Neuronal stem cell (in vitro differentiated cells): ENCODE measurements at regions not wholly inside any gene's neighbourhood (a gene's known extent, or its start where the extent isn't known, plus 50 kb on each side); places are given as distances from the start of the nearest gene placed in this dataset.

ENCODE experiments used
- DNase-seq: peaks from one replicate; pipeline ENCODE4 v3.0.0-alpha.2; 2013; ENCODE audit warnings: low spot score
- H2AFZ ChIP-seq: one replicate; pipeline ENCODE4 v1.6.1; 2013; ENCODE audit warnings: mild to moderate bottlenecking, low read length, inconsistent platforms
- H2AK5ac ChIP-seq: 2 replicates; pipeline ENCODE4 v1.6.1; 2013; ENCODE audit warnings: low read depth, mild to moderate bottlenecking, inconsistent platforms, low read length, moderate library complexity, mixed read lengths
- H2BK120ac ChIP-seq: 2 replicates; pipeline ENCODE4 v1.6.1; 2013; ENCODE audit warnings: low read depth, mild to moderate bottlenecking, inconsistent platforms, low read length, moderate library complexity, mixed read lengths
- H2BK12ac ChIP-seq: one replicate; pipeline ENCODE4 v1.6.1; 2013; ENCODE audit warnings: low read length, inconsistent platforms
- H2BK15ac ChIP-seq: 2 replicates; pipeline ENCODE4 v1.6.1; 2013; ENCODE audit warnings: mild to moderate bottlenecking, low read length, inconsistent platforms, mixed read lengths
- H2BK5ac ChIP-seq: one replicate; pipeline ENCODE4 v1.6.1; 2013; ENCODE audit warnings: inconsistent platforms, mild to moderate bottlenecking, low read length, moderate library complexity
- H3K14ac ChIP-seq: one replicate; pipeline ENCODE4 v1.6.1; 2013; ENCODE audit warnings: low read length, inconsistent platforms
- H3K18ac ChIP-seq: 2 replicates; pipeline ENCODE4 v1.6.1; 2013; ENCODE audit warnings: low read length, inconsistent platforms
- H3K23ac ChIP-seq: 2 replicates; pipeline ENCODE4 v1.6.1; 2013; ENCODE audit warnings: low read depth, mild to moderate bottlenecking, mixed read lengths, low read length, inconsistent platforms; ENCODE audit not compliant: poor library complexity
- H3K27ac ChIP-seq: replicated peaks from 3 replicates; pipeline ENCODE4 v1.5.1; 2013; ENCODE audit warnings: low read length, inconsistent platforms
- H3K27me3 ChIP-seq, 3 experiments: 2 replicates each; pipeline ENCODE4 v1.6.1; 2013; ENCODE audit warnings: low read length in 3 of 3, mild to moderate bottlenecking in 2 of 3, inconsistent platforms in 1 of 3, low read depth in 1 of 3, mixed read lengths in 1 of 3, moderate library complexity in 1 of 3; ENCODE audit not compliant: control insufficient read depth in 3 of 3, insufficient read depth in 3 of 3
- H3K36me3 ChIP-seq, 2 donors: replicated peaks in 1 of 2; 2 replicates each; pipeline ENCODE4 v1.6.1; 2013; ENCODE audit warnings: low read length in 2 of 2; ENCODE audit not compliant: control insufficient read depth in 2 of 2, insufficient read depth in 2 of 2
- H3K4ac ChIP-seq: 2 replicates; pipeline ENCODE4 v1.6.1; 2013; ENCODE audit warnings: inconsistent platforms, mild to moderate bottlenecking, low read length, moderate library complexity
- H3K4me1 ChIP-seq, 2 donors: 1 replicate in 1 of 2; 2 replicates in 1 of 2; pipeline ENCODE4 v1.6.1; 2013; ENCODE audit warnings: low read length in 2 of 2, low read depth in 1 of 2; ENCODE audit not compliant: control insufficient read depth in 2 of 2, insufficient read depth in 1 of 2
- H3K4me2 ChIP-seq: one replicate; pipeline ENCODE4 v1.6.1; 2013; ENCODE audit warnings: mild to moderate bottlenecking, low read length, inconsistent platforms; ENCODE audit not compliant: insufficient read depth, poor library complexity, severe bottlenecking
- H3K4me3 ChIP-seq, 2 donors: 2 replicates each; pipeline ENCODE4 v1.5.1; 2013; ENCODE audit warnings: low read length in 2 of 2, mild to moderate bottlenecking in 2 of 2, inconsistent platforms in 1 of 2, moderate library complexity in 1 of 2
- H3K79me1 ChIP-seq: one replicate; pipeline ENCODE4 v1.6.1; 2013; ENCODE audit warnings: low read depth, mild to moderate bottlenecking, inconsistent platforms, low read length, moderate library complexity
- H3K9ac ChIP-seq: one replicate; pipeline ENCODE4 v1.6.1; 2013; ENCODE audit warnings: mild to moderate bottlenecking, low read depth, low read length, inconsistent platforms; ENCODE audit not compliant: poor library complexity
- H3K9me3 ChIP-seq, 2 donors: replicated peaks in 1 of 2; 2 replicates each; pipeline versions ENCODE3 to v1.6.1; 2013; ENCODE audit warnings: low read length in 2 of 2, mild to moderate bottlenecking in 2 of 2, inconsistent platforms in 1 of 2, low read depth in 1 of 2, mixed read lengths in 1 of 2, moderate library complexity in 1 of 2; ENCODE audit not compliant: control insufficient read depth in 2 of 2, insufficient read depth in 1 of 2
- H4K8ac ChIP-seq: one replicate; pipeline ENCODE4 v1.6.1; 2013; ENCODE audit warnings: low read depth, mild to moderate bottlenecking, inconsistent platforms, low read length, moderate library complexity
- H4K91ac ChIP-seq: one replicate; pipeline ENCODE4 v1.6.1; 2013; ENCODE audit warnings: low read length, low read depth, mild to moderate bottlenecking, inconsistent platforms; ENCODE audit not compliant: poor library complexity
- WGBS, 2 donors: extraction: QIAGEN DNeasy Blood & Tissue Kit; methylation state at CpG; one replicate each; pipeline ENCODE4 v1.1.7; 2013; ENCODE audit warnings: missing lambda C conversion rate in 2 of 2, mixed read lengths in 1 of 2; ENCODE audit not compliant: insufficient read length in 2 of 2, insufficient replicate concordance in 1 of 2; ENCODE audit errors: extremely low coverage in 2 of 2; 5-methylcytosine and 5-hydroxymethylcytosine counted together

GRCh38 chr12:93314177-93314497 lies 63.6 kb upstream of the NUDT4 start:
- H3K27me3 ChIP-seq = no peaks in the 10 kb centered on the region
- H2BK12ac ChIP-seq = no peak overlapping the region
- no peak overlapping the region for H2AK5ac ChIP-seq
- no peak overlapping the region for H3K4me2 ChIP-seq
- H4K8ac ChIP-seq = no peak overlapping the region
- H3K14ac ChIP-seq = no peak overlapping the region
- peaks cover 0 to 3% of the 10 kb centered on the region in 2 donors for H3K4me1 ChIP-seq
- H2AFZ ChIP-seq = no peak overlapping the region
- no peaks in the 10 kb centered on the region for H3K9me3 ChIP-seq
- no peak overlapping the region for H2BK5ac ChIP-seq
- H3K79me1 ChIP-seq = no peaks in the 10 kb centered on the region
- no peak overlapping the region for H2BK120ac ChIP-seq
- H3K9ac ChIP-seq = no peak overlapping the region
- H3K4ac ChIP-seq = no peak overlapping the region
- H3K4me3 ChIP-seq = no peak overlapping the region
- H4K91ac ChIP-seq = no peak overlapping the region
- no peak overlapping the region for H3K27ac ChIP-seq
- no peaks in the 10 kb centered on the region for H3K36me3 ChIP-seq
- whole genome bisulfite sequencing, 2 donors = no CpG with 5 or more reads among the region's 4 CpGs
- DNase-seq = no peak
- no peak overlapping the region for H2BK15ac ChIP-seq
- H3K23ac ChIP-seq = no peak overlapping the region
- no peak overlapping the region for H3K18ac ChIP-seq

DNA sequence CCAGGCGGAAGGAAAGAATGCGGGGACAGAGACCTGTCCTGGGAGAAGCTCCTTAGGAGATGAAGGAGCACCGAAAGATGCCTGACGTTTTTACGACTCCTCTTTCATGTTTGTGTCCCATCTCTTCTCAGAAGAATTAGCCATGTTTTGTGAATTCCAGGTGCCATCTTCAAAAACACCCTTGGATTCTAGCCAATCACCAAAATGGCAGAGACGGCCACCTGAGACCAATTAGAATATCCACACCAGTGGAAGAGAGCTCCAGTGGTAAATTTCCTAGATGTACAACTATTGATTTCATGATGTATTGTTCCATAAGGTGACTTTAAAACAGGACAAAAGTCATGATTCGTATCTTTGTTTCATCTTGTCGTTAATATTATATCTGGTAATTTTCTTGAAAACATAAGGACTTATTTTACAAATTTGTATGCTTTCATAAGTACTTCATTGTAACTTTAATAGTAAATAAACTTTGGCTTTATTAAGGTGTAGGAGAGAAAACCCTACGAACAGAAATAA lies 62.3 kb upstream of the NUDT4 start:
- Histone ChIP-seq H3K4ac (no peak overlapping the region), H2AK5ac (no peak overlapping the region), H3K9ac (no peak overlapping the region), H2BK120ac (no peak overlapping the region), H3K27me3 (no peaks in the 10 kb centered on the region), H3K4me2 (no peak overlapping the region), H2BK5ac (no peak overlapping the region), H2BK15ac (no peak overlapping the region), H3K18ac (no peak overlapping the region), H4K8ac (no peak overlapping the region), H3K4me1 (peaks cover 0 to 3% of the 10 kb centered on the region in 2 donors), H4K91ac (no peak overlapping the region), H3K79me1 (no peaks in the 10 kb centered on the region), H2AFZ (no peak overlapping the region), H3K27ac (no peak overlapping the region), H3K9me3 (no peaks in the 10 kb centered on the region), H3K36me3 (no peaks in the 10 kb centered on the region), H3K14ac (no peak overlapping the region), H3K4me3 (no peak overlapping the region), H3K23ac (no peak overlapping the region), H2BK12ac (no peak overlapping the region)
- no peak for DNase-seq
- WGBS, 2 donors = no CpG with 5 or more reads among the region's 9 CpGs

GRCh38 chr12:93315907-93316622 lies 61.7 kb upstream of the NUDT4 start:
- Histone ChIP-seq H2BK5ac (no peak overlapping the region), H3K9ac (no peak overlapping the region), H3K18ac (no peak overlapping the region), H2BK15ac (no peak overlapping the region), H2AFZ (no peak overlapping the region), H3K4me2 (no peak overlapping the region), H4K8ac (no peak overlapping the region), H3K4me3 (no peak overlapping the region), H2BK12ac (no peak overlapping the region), H2BK120ac (no peak overlapping the region), H3K36me3 (no peaks in the 10 kb centered on the region), H3K14ac (no peak overlapping the region), H3K4me1 (peaks cover 0 to 3% of the 10 kb centered on the region in 2 donors), H3K4ac (no peak overlapping the region), H3K23ac (no peak overlapping the region), H2AK5ac (no peak overlapping the region), H3K27ac (no peak overlapping the region), H3K27me3 (no peaks in the 10 kb centered on the region), H3K9me3 (no peaks in the 10 kb centered on the region), H3K79me1 (no peaks in the 10 kb centered on the region), H4K91ac (no peak overlapping the region)
- no CpG with 5 or more reads among the region's 4 CpGs for WGBS, 2 donors
- no peak for DNase-seq

DNA sequence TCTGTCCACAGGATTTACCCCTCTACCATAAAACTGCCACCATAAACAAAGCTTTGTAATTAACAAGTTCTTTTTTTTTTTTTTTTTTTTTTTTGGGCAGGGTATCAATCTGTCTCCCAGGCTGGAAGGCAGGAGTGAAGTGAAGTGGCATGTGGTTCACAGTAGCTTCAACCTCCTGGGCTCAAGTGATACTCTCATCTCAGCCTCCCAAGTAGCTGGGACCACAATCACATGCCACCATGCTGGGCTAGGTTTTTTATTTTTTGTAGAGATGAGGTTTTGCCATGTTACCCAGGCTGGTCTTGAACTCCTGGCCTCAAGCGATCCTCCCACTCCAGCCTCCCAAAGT lies 61.1 kb upstream of the NUDT4 start:
- Histone ChIP-seq H3K9ac (no peak overlapping the region), H2BK5ac (no peak overlapping the region), H3K4me3 (no peak overlapping the region), H3K27ac (no peak overlapping the region), H3K14ac (no peak overlapping the region), H3K4me1 (peaks cover 0 to 3% of the 10 kb centered on the region in 2 donors), H3K79me1 (no peaks in the 10 kb centered on the region), H2BK12ac (no peak overlapping the region), H2AK5ac (no peak overlapping the region), H4K91ac (no peak overlapping the region), H3K4me2 (no peak overlapping the region), H2BK15ac (no peak overlapping the region), H3K27me3 (no peaks in the 10 kb centered on the region), H3K4ac (no peak overlapping the region), H2AFZ (no peak overlapping the region), H3K23ac (no peak overlapping the region), H3K36me3 (no peaks in the 10 kb centered on the region), H3K9me3 (no peaks in the 10 kb centered on the region), H4K8ac (no peak overlapping the region), H3K18ac (no peak overlapping the region), H2BK120ac (no peak overlapping the region)
- DNase-seq = no peak
- WGBS, 2 donors = no CpG with 5 or more reads among the region's 1 CpG
